WTC11 (cell line): ENCODE measurements at regions not wholly inside any gene's neighbourhood (a gene's known extent, or its start where the extent isn't known, plus 50 kb on each side); places are given as distances from the start of the nearest gene placed in this dataset.

ENCODE experiments used
- ATAC-seq: fragments of 200-7000 bp; cut with Tn5 transposase; 2 replicates; pipeline ENCODE4 v1.10.0; 2021; ENCODE audit warnings: mild to moderate bottlenecking, moderate library complexity
- CTCF ChIA-PET: fragments of 300-600 bp; sonication (Branson Sonifier 250); formaldehyde crosslinking; loops from one replicate; lab custom pipeline; 2021; ENCODE audit warnings: antibody characterized with exemption; lab: Charles Lee
- POLR2A ChIA-PET: fragments of 350-600 bp; sonication (Branson Sonifier 250); formaldehyde crosslinking; loops from one replicate; lab custom pipeline; 2021; ENCODE audit warnings: antibody characterized with exemption; lab: Charles Lee
- DNase-seq: peaks from one replicate; pipeline ENCODE4 v3.0.0; 2021; ENCODE audit warnings: low spot score
- H3K27ac Mint-ChIP-seq: 2 replicates; pipeline ENCODE4 v1.8.0; 2021; ENCODE audit warnings: mixed read lengths
- H3K27me3 Mint-ChIP-seq: 2 replicates; pipeline ENCODE4 v1.8.0; 2021; ENCODE audit warnings: low read depth, mild to moderate bottlenecking, moderate library complexity, mixed read lengths
- H3K36me3 Mint-ChIP-seq: 2 replicates; pipeline ENCODE4 v1.8.0; 2021; ENCODE audit warnings: mixed read lengths
- H3K4me1 Mint-ChIP-seq: 2 replicates; pipeline ENCODE4 v1.8.0; 2022; ENCODE audit warnings: mixed read lengths
- H3K4me3 Mint-ChIP-seq: 2 replicates; pipeline ENCODE4 v1.8.0; 2021; ENCODE audit warnings: mild to moderate bottlenecking, moderate library complexity, mixed read lengths
- H3K9me3 Mint-ChIP-seq: 2 replicates; pipeline ENCODE4 v1.8.0; 2021; ENCODE audit warnings: mixed read lengths
- ATF1 ChIP-seq: sonication (generic); formaldehyde crosslinking; IDR thresholded peaks from 2 replicates; pipeline ENCODE4 v1.8.1; 2023; ENCODE audit warnings: mild to moderate bottlenecking, moderate library complexity, missing genetic modification reagents
- CBFB ChIP-seq: sonication (generic); formaldehyde crosslinking; IDR thresholded peaks from 2 replicates; pipeline ENCODE4 v1.8.1; 2022; ENCODE audit warnings: mild to moderate bottlenecking, low read depth, missing genetic modification reagents
- ESRRA ChIP-seq: sonication (generic); formaldehyde crosslinking; IDR thresholded peaks from 2 replicates; pipeline ENCODE4 v1.8.1; 2022; ENCODE audit warnings: mild to moderate bottlenecking, missing genetic modification reagents, borderline replicate concordance
- FOXP4 ChIP-seq: sonication (generic); formaldehyde crosslinking; IDR thresholded peaks from 2 replicates; pipeline ENCODE4 v1.8.0; 2022; ENCODE audit warnings: mild to moderate bottlenecking, missing genetic modification reagents
- HMGXB4 ChIP-seq: sonication (generic); formaldehyde crosslinking; IDR thresholded peaks from 2 replicates; pipeline ENCODE4 v1.8.1; 2023; ENCODE audit warnings: mild to moderate bottlenecking, moderate library complexity, missing genetic modification reagents
- JAZF1 ChIP-seq: fragments of 250-450 bp; sonication (Bioruptor Pico); IDR thresholded peaks from 2 replicates; pipeline ENCODE4 v1.9.0; 2021; ENCODE audit warnings: moderate library complexity, mild to moderate bottlenecking, inconsistent platforms
- MYBL2 ChIP-seq: sonication (generic); formaldehyde crosslinking; IDR thresholded peaks from 2 replicates; pipeline ENCODE4 v1.8.1; 2023; ENCODE audit warnings: mild to moderate bottlenecking, moderate library complexity, missing genetic modification reagents
- RELA ChIP-seq: sonication (generic); formaldehyde crosslinking; IDR thresholded peaks from 2 replicates; pipeline ENCODE4 v1.8.1; 2022; ENCODE audit warnings: missing genetic modification reagents, mild to moderate bottlenecking, borderline replicate concordance
- SMAD4 ChIP-seq: sonication (generic); formaldehyde crosslinking; IDR thresholded peaks from 2 replicates; pipeline ENCODE4 v1.8.0; 2022; ENCODE audit warnings: mild to moderate bottlenecking, missing genetic modification reagents
- ZNF416 ChIP-seq: fragments of 250-450 bp; sonication (Bioruptor Pico); IDR thresholded peaks from 2 replicates; pipeline ENCODE4 v1.9.0; 2021; ENCODE audit warnings: mild to moderate bottlenecking, inconsistent platforms
- ZNF425 ChIP-seq: fragments of 250-450 bp; sonication (Bioruptor Pico); conservative IDR thresholded peaks from 2 replicates; pipeline ENCODE4 v1.9.0; 2021; ENCODE audit warnings: mild to moderate bottlenecking
- ZNF532 ChIP-seq: fragments of 250-450 bp; sonication (Bioruptor Pico); IDR thresholded peaks from 2 replicates; pipeline ENCODE4 v1.9.0; 2021; ENCODE audit warnings: mild to moderate bottlenecking, borderline replicate concordance
- ZNF671 ChIP-seq: fragments of 250-450 bp; sonication (Bioruptor Pico); IDR thresholded peaks from 2 replicates; pipeline ENCODE4 v1.8.0; 2021; ENCODE audit warnings: mild to moderate bottlenecking
- TF ChIP-seq, protein P1 (sequence below): sonication (generic); formaldehyde crosslinking; IDR thresholded peaks from 2 replicates; pipeline ENCODE4 v1.8.1; 2023; ENCODE audit warnings: mild to moderate bottlenecking, missing genetic modification reagents, moderate library complexity

- TF ChIP-seq ZNF425 (CRISPR knock-in tag) (no peak), SMAD4 (CRISPR knock-in tag) (no peak)
These were observed 216.7 kb upstream of the TMTC1 start (continued) for GRCh38 chr12:30000401-30000800.

GRCh38 chr12:29996993-29997392 lies 213.3 kb upstream of the TMTC1 start:
- ATAC-seq (no peak), DNase-seq (no peak)
- peaks cover 9% of the 10 kb centered on the region; the same call in 1 of the 2 replicates for H3K9me3 Mint-ChIP-seq
- ChIA-PET POLR2A (no interaction called here), CTCF (no interaction called here)
- H3K4me1 Mint-ChIP-seq = no peaks in the 10 kb centered on the region
- H3K27ac Mint-ChIP-seq = no peak overlapping the region
- H3K27me3 Mint-ChIP-seq = no peaks in the 10 kb centered on the region
- no peak for TF ChIP-seq ZNF671
- TF ChIP-seq ESRRA (CRISPR knock-in tag) = no peak
- TF ChIP-seq ZNF532 (CRISPR knock-in tag) = no peak
- TF ChIP-seq ZNF416 (CRISPR knock-in tag) = no peak
- no peak for TF ChIP-seq HMGXB4 (CRISPR knock-in tag)
- no peak for TF ChIP-seq MYBL2 (CRISPR knock-in tag)
- TF ChIP-seq, protein P1, sequence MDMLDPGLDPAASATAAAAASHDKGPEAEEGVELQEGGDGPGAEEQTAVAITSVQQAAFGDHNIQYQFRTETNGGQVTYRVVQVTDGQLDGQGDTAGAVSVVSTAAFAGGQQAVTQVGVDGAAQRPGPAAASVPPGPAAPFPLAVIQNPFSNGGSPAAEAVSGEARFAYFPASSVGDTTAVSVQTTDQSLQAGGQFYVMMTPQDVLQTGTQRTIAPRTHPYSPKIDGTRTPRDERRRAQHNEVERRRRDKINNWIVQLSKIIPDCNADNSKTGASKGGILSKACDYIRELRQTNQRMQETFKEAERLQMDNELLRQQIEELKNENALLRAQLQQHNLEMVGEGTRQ (CRISPR knock-in tag) = no peak
- TF ChIP-seq ATF1 (CRISPR knock-in tag) = no peak
- no peak for TF ChIP-seq RELA (CRISPR knock-in tag)
- TF ChIP-seq FOXP4 (CRISPR knock-in tag) = no peak
- TF ChIP-seq CBFB (CRISPR knock-in tag) = no peak
- TF ChIP-seq SMAD4 (CRISPR knock-in tag) = no peak
- TF ChIP-seq JAZF1 (CRISPR knock-in tag) = no peak
- H3K36me3 Mint-ChIP-seq = no peaks in the 10 kb centered on the region
- no peak overlapping the region for H3K4me3 Mint-ChIP-seq
